K562 (cell line): ENCODE measurements at regions not wholly inside any gene's neighbourhood (a gene's known extent, or its start where the extent isn't known, plus 50 kb on each side); places are given as distances from the start of the nearest gene placed in this dataset.

Experiments
- BRD9 ChIP-seq: fragments of 450-650 bp; IDR thresholded peaks from 2 replicates; pipeline ENCODE4 v1.6.1; 2018; ENCODE audit warnings: low read depth; ENCODE audit not compliant: partially characterized antibody
- CREB3L1 ChIP-seq: fragments of 450-650 bp; IDR thresholded peaks from 2 replicates; pipeline ENCODE4 v1.6.1; 2014; ENCODE audit warnings: low read depth, mild to moderate bottlenecking, moderate library complexity, borderline replicate concordance
- DIDO1 ChIP-seq: fragments of 450-650 bp; IDR thresholded peaks from 2 replicates; pipeline ENCODE4 v1.6.1; 2016; ENCODE audit warnings: low read depth, missing biosample characterization, missing genetic modification characterization
- FOSL1 ChIP-seq: fragments of 200-800 bp; sonication (Bioruptor generic); conservative IDR thresholded peaks from 2 replicates; pipeline ENCODE4 v1.6.1; 2016; ENCODE audit warnings: missing genetic modification characterization, missing compliant biosample characterization
- FOXJ3 ChIP-seq: sonication (generic); formaldehyde crosslinking; IDR thresholded peaks from 2 replicates; pipeline ENCODE4 v1.4.0; 2020; ENCODE audit warnings: mild to moderate bottlenecking, missing genetic modification reagents
- GATAD2A ChIP-seq: fragments of 450-650 bp; IDR thresholded peaks from 2 replicates; pipeline ENCODE4 v1.6.1; 2017
- HDAC6 ChIP-seq: IDR thresholded peaks from 2 replicates; pipeline ENCODE4 v1.6.1; 2012; ENCODE audit warnings: low read depth, mild to moderate bottlenecking, control low read depth, inconsistent platforms, low read length, moderate library complexity
- HLTF ChIP-seq: fragments of 450-650 bp; IDR thresholded peaks from 2 replicates; pipeline ENCODE4 v1.6.1; 2016
- HMG20B ChIP-seq: fragments of 250-450 bp; sonication (Bioruptor Pico); IDR thresholded peaks from 2 replicates; pipeline ENCODE4 v1.5.0; 2021; ENCODE audit warnings: mild to moderate bottlenecking
- KDM1A ChIP-seq, 2 experiments: fragments of 450-650 bp; IDR thresholded peaks; 2 replicates each; pipeline ENCODE4 v1.6.1; 2016; ENCODE audit warnings: mild to moderate bottlenecking in 2 of 2
- MAZ ChIP-seq, 2 experiments: fragments of 450-650 bp in 1 of 2; sonication (generic) in 1 of 2; formaldehyde crosslinking; IDR thresholded peaks in 1 of 2; conservative IDR thresholded peaks in 1 of 2; 2 replicates each; pipeline versions ENCODE4 v1.4.0 to v1.5.0; 2020; ENCODE audit warnings: mild to moderate bottlenecking in 1 of 2, missing genetic modification reagents in 1 of 2
- NFE2L1 ChIP-seq: fragments of 450-650 bp; IDR thresholded peaks from 2 replicates; pipeline ENCODE4 v1.6.1; 2016; ENCODE audit warnings: missing genetic modification characterization, low read depth, mild to moderate bottlenecking, missing compliant biosample characterization, moderate library complexity, borderline replicate concordance
- PHB2 ChIP-seq: fragments of 450-650 bp; IDR thresholded peaks from 2 replicates; pipeline ENCODE4 v1.6.1; 2017; ENCODE audit warnings: low read depth
- SMAD4 ChIP-seq: fragments of 250-450 bp; sonication (Bioruptor Pico); conservative IDR thresholded peaks from 2 replicates; pipeline ENCODE4 v1.8.0; 2021; ENCODE audit warnings: inconsistent platforms, mild to moderate bottlenecking, moderate library complexity
- SMARCE1 ChIP-seq: fragments of 450-650 bp; IDR thresholded peaks from 2 replicates; pipeline ENCODE4 v1.7.1; 2016; ENCODE audit warnings: mild to moderate bottlenecking
- STAG1 ChIP-seq: sonication (generic); formaldehyde crosslinking; IDR thresholded peaks from 2 replicates; pipeline ENCODE4 v1.5.0; 2020; ENCODE audit warnings: missing genetic modification reagents, borderline replicate concordance
- ZBTB26 ChIP-seq: fragments of 450-650 bp; formaldehyde crosslinking; IDR thresholded peaks from 2 replicates; pipeline ENCODE4 v1.4.0; 2022; ENCODE audit warnings: missing genetic modification characterization
- ZBTB33 ChIP-seq: sonication (generic); formaldehyde crosslinking; IDR thresholded peaks from 2 replicates; pipeline ENCODE4 v1.8.1; 2023; ENCODE audit warnings: mild to moderate bottlenecking, missing genetic modification reagents
- ZMIZ1 ChIP-seq, 2 experiments: fragments of 150-350 bp in 1 of 2; IDR thresholded peaks; 2 replicates each; pipeline ENCODE4 v1.6.1; 2012 to 2016; ENCODE audit warnings: low read depth in 2 of 2, low read length in 2 of 2, mild to moderate bottlenecking in 1 of 2, moderate library complexity in 1 of 2
- ZNF639 ChIP-seq, 2 experiments: fragments of 200-800 bp in 1 of 2; sonication (Bioruptor generic) in 1 of 2; sonication (generic) in 1 of 2; formaldehyde crosslinking in 1 of 2; IDR thresholded peaks in 1 of 2; conservative IDR thresholded peaks in 1 of 2; 2 replicates each; pipeline versions ENCODE4 v1.5.0 to v1.6.1; 2016 to 2020; ENCODE audit warnings: missing compliant biosample characterization in 1 of 2, missing genetic modification characterization in 1 of 2, missing genetic modification reagents in 1 of 2
- ZNF717 ChIP-seq: fragments of 250-450 bp; sonication (Bioruptor Pico); IDR thresholded peaks from 2 replicates; pipeline ENCODE4 v1.5.0; 2021

GRCh38 chr5:173455599-173455957 is 127.4 kb upstream of the STC2 start (continued):
- no peak for TF ChIP-seq ZMIZ1 (IDR thresholded peaks at IDR 0.05; ENCODE audit: low read depth in 2 of 2, low read length in 2 of 2)
- no peak for TF ChIP-seq FOXJ3
- TF ChIP-seq ZNF639 (CRISPR knock-in tag; conservative IDR thresholded peaks at IDR 0.05 in 1 of 2, IDR thresholded peaks at IDR 0.05 in 1 of 2): no peak
- peak; percentile 90 for TF ChIP-seq FOSL1
- no peak for TF ChIP-seq SMAD4 (CRISPR knock-in tag)
- no peak for TF ChIP-seq PHB2
- no peak for TF ChIP-seq CREB3L1
- no peak for TF ChIP-seq STAG1 (CRISPR knock-in tag)
- TF ChIP-seq HLTF: no peak
- TF ChIP-seq ZBTB26 (CRISPR knock-in tag): no peak
- TF ChIP-seq NFE2L1 (tag): no peak
- TF ChIP-seq DIDO1 (tag): no peak
- no peak for TF ChIP-seq KDM1A (IDR thresholded peaks at IDR 0.05)
- TF ChIP-seq MAZ (CRISPR knock-in tag; conservative IDR thresholded peaks at IDR 0.05 in 1 of 2, IDR thresholded peaks at IDR 0.05 in 1 of 2): no peak
- TF ChIP-seq ZNF717 (CRISPR knock-in tag): no peak
- TF ChIP-seq GATAD2A: no peak
- TF ChIP-seq ZBTB33: no peak
- TF ChIP-seq HDAC6: no peak
- 0 out of 2 replicates have a peak, but pooled peaks have one; percentile 8 for TF ChIP-seq SMARCE1
- peak; percentile 13 for TF ChIP-seq BRD9
- TF ChIP-seq HMG20B (CRISPR knock-in tag): no peak
